ENCODE measurements at regions not wholly inside any gene's neighbourhood (a gene's known extent, or its start where the extent isn't known, plus 50 kb on each side); places are given as distances from the start of the nearest gene placed in this dataset.

DNA sequence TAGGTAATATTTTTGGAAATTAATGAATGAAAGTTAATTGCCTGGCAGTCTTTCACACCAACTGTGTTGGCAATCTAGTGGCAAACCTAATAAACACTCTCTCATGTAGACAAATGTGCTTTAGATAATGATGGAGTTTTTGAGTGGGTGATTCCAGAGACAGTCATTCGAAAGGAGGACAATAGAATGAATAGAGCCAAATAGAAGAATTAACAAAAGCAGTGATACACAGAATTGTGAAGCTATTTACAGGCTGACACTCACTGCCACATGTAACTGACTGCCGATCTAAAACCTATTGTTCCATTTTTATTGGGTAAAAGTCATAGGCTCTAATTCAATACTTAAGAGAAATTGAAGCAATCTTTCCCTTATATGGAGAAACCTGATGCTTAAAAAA lies 338.5 kb downstream of the PCDH7 start:
- no peak for DNase-seq (ENCODE audit: low spot score)

DNA sequence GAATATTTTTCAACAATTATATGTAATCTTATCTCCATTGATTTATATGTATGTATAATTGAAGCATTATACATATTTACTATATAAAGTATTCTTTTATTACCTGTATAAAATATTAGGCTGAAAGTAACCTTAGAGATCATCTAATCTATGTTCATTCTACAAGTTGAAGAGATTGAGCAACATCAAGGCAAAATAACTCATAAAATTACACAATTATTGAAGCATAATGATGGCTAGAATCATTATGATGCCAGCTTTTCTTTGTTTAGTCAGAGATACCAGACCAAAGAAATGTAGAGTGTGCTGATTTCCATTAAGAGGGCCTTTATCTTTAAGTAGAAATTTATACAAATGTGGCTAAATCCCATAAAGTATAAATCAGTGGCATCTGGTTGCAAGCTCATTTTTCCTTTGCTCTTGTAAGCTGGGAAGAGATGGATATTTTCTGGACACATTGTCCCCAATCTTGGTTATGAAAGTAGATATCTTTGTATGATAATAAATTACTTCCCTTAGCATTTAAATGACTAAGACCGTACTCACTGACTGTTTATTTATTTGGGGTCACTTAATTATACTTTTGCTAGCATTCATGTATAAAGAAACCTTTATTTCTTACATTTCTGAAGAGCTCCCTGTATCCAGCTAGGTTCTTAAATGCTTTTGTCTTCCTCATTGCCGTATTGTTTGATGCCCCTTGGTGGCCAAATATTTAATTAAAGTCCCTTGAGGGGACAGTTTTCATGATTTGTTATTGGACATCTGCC lies 339.8 kb downstream of the PCDH7 start:
- DNase-seq (ENCODE audit: low spot score) = peak; percentile 24

DNA sequence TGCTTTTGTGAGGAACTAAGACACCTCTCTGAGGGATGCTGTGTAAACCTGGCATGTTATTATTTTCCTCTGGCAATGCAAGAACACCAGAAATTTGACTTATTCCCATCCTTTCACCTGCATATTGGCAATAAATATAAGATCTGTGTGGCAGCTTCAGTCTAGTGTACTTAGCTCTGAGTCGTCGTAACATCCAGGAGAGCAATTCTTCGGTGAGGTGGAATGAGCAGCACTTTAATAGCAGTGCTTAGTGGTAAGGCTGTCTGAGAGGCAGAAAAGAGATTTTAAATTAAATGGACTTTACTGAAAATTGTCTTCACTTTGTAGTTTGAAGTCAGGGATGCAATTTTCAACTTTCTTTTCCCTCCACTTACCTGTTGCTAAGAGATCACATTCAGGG lies 344.9 kb downstream of the PCDH7 start:
- no peak for DNase-seq (ENCODE audit: low spot score)

DNA sequence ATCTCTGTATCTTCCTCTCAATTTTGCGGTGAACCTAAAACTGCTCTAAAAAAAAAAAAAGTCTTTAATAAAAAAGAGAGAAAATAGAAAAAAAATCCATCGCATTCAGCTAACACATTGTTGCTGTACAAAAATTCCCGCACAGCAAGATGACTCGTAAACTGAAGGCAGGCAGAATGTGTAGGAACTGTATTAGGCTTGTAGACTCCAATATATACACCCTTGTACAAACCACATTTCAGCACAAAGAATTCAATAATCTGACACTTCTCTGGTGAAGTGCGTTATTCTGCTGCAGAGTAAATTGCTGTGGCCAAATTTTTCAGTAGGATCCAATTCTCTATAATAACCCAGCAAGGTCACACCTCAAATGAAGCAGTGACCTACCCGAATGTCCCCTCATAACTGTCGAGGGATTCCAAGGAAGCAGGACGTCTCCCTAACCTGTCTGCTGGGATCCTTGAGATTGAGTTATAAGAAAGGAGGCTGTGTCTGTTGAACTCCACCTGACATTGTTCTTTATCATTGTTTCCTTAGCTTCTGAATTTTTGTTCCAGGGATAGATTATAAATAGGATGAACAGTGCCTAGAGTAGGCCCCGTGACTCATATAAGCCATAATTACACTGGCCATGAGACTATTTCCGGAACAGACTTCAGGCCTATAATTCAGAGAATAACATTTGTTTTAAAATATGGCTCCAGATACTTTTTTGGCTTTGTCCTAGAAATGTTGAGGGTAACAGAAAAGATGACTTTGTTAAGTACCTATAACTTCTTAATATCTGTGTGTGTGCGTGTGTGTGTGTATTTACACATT lies 348.3 kb downstream of the PCDH7 start:
- no peak for DNase-seq (ENCODE audit: low spot score)

DNA sequence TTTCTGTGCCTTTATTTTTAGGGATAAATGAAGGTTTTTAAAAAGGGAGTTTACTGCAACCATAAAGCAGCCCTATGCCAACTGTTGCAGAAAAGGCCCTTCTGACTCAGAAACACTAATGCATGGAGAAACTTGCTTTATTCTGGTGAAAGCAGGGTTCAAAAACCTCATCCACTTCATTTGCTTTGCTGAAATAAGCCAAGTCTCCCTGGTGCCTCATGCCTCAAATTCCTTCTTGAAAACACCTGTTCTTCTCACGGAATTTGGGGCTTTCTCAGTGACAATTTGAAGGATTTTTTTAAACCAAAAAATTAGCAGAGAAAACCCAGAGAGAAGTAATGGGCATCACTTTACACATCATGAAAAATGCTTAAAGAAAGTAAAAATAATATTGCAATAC lies 349.0 kb downstream of the PCDH7 start:
- no peak for DNase-seq (ENCODE audit: low spot score)

DNA sequence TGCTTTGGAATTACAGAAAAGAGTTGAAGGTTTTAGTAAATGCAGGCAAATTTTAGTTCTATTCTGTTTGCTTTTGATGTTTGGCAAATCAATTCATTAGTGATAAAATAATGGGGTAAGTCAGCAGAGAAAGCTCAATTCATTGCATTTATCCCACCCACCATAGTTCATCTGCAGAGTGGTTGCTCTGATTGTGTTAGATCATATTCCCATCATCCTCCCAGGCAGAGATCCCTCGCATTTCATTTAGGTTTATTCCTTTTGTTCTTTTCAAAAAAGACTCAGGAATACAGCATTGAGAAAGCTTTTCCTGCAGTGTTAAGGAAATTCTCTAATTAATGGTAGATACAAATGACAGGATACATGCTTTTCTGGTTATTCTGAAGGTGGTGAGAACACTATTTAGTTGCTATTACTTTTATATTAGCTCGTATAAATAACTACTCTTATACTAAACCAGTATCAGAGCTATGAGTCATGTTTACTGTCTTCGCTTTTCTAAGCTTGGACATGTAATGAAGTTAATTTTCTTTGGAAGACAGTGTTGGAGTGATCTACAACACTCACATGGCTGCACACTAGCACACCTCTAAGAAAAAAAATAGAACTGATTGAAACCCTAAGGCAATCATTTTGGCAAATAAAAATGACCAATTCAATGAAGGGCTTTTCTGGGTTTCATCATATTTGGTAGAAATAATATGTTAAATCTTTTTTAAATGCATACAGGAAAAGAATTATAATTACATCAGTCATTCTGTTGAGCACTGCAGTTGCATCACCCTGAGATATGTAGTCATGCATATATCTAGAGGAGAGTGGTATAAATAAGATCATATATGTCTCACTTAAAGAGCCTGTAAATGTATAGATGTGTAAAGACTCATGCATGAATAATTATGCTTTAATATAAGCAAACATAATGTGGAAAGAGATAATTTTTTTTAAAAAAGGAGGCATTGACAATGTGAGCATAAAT lies 351.6 kb downstream of the PCDH7 start:
- DNase-seq (ENCODE audit: low spot score) = no peak

DNA sequence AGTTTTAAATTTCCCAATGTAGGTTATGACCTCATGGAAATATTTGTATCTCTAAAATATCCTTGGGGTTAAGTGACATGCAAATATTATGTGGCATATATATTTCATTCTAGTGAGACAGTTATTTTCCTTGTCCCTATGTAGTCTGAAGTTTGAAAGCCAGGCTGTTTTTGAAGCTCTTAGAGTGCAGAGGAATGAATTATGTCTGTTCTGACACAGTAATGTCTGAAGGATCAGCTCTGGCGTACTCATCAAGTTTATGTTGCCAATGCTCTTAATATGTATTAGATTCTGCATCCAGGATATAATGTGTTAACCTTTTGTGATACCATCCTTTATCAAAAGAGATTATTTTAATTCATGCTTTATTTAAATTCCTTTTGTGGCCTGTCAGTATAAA lies 355.8 kb downstream of the PCDH7 start:
- no peak for DNase-seq (ENCODE audit: low spot score)

DNA sequence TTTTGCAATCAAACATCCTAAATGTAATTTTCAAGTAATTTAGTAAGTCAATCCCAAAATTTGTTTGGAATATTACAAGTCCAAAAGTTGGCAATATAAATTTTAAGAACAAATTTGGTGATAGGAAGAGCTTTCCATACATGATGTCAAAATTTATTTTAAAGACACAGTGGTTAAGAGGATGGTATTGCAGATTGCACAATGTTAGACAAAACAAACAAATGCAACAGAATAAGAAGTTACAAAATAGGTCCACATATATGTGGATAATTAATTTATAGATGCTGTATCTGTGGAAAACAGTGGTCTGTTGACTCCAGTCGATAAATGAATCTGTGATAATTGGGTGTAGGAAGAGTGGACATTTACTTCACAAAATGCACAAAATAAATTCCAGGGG lies 358.5 kb downstream of the PCDH7 start:
- DNase-seq (ENCODE audit: low spot score) = no peak

DNA sequence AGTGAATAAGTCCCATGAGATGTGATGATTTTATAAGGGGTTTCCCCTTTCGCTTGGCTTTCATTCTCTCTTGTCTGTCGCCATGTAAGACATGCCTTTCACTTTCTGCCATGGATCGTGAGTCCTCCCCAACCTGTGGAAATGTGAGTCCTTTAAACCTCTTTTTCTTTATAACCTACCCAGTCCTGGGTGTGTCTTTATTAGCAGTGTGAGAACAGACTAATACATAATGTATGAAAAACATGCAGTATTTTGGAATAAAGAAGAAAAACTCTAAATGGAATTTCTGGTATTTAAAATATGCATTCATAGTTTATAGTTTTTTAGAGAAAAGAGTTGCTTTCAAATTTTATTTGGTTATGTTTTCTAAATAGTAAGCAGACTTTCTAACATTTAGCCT lies 360.7 kb downstream of the PCDH7 start:
- no peak for DNase-seq (ENCODE audit: low spot score)

DNA sequence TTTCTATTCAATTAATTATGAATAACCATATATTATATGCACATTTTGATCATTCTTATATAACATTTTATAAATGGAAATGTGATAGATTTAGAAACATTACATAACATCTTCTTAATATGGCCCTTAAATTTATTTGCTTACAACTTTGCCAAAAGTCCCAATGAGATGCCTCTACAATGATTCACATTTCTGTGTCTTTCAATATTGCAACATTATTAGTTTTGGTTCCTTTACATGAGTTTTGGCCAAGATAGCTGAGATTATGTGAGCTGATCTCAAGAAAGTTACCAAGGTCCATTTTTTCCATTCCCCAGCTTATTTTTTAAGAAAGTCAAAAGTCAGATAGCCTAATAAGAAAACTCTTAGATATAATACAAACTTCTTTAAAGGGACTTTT lies 361.2 kb downstream of the PCDH7 start:
- DNase-seq (ENCODE audit: low spot score) = no peak

DNA sequence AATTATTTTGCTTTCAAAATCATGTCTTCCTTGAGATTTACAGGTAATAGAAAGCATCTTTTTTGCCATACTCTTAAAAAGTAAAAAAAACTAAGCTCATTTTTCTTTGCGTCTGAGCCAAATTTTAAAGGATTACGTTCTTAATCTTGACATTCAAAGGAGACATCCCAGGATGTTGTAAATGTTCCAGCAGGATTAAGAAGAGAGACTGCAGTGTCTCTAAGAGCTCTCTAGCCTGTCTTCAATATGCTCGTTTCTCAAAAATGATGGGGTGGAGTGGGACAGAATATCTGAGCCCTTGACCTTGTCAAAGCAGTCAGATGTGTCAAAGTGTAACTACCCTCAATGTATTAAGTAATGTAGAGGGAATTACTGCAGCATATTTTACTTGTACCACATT lies 363.3 kb downstream of the PCDH7 start:
- DNase-seq (ENCODE audit: low spot score) = no peak

DNA sequence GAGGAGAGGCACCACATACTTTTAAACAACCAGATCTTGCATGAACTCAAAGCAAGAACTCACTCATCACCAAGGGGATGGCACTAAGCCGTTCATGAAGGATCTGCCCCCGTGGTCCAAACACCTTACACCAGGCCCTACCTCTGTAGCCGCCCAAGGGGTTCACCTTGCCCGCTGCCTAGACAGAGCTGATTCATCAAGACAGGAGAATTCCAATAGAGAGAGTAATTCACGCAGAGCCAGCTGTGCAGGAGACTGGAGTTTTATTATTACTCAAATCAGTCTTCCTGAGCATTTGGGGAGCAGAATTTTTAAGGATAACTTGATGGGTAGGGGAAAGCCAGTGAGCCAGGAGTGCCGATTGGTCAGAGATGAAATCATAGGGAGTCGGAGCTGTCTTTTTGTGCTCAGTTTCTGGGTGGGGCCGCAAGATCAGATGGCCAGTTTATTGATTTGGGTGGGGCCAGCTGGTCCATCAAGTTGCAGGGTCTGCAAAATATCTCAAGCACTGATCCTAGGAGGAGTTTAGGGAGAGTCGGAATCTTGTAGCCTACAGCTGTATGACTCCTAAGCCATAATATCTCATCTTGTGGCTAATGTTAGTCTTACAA lies 364.7 kb downstream of the PCDH7 start:
- DNase-seq (ENCODE audit: low spot score) = no peak

DNA sequence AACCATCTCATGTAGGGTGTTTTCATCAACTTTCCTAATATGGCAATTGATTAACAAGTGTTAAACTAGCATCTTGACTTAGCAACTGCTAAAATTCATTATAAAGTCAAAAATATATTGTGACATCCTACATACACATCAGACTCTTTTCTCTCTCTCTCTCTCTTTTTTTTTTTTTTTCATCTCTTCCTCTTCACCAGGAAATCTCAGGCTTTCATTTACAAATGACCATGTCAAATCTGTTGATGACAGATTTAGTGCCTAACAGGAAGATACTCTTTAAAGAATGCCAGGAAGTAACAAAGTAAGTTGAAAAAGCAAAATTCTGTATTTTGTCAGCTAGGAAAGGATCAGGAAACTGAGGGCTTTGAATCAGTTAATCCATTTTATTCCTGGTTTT lies 365.5 kb downstream of the PCDH7 start:
- DNase-seq (ENCODE audit: low spot score) = no peak

DNA sequence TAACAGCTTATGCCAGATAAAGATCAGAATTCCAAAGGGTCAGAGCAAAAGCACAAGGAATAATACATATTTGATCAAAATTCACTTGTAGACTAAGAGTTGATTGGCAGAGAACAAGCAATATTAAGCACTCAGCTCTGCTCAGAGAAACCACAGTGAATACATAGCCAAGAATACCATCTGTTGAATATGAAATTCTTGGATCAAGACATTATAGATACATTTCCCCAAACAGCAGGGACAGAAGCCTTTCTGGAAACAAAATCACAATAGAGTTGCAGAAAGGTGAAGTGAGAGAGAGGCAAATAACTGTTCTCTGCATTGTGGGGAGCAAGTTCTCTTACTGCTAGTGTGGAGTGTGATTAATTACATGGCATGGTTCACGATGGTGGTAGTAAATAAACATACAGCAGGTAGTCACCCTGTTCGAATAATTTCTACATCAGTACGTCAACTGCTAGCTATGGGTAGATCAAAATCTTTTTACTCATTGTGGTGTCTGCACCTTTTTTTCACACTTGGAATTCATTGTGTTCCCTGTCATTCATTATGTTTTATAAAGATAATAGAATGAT lies 366.7 kb downstream of the PCDH7 start:
- DNase-seq (ENCODE audit: low spot score) = no peak

DNA sequence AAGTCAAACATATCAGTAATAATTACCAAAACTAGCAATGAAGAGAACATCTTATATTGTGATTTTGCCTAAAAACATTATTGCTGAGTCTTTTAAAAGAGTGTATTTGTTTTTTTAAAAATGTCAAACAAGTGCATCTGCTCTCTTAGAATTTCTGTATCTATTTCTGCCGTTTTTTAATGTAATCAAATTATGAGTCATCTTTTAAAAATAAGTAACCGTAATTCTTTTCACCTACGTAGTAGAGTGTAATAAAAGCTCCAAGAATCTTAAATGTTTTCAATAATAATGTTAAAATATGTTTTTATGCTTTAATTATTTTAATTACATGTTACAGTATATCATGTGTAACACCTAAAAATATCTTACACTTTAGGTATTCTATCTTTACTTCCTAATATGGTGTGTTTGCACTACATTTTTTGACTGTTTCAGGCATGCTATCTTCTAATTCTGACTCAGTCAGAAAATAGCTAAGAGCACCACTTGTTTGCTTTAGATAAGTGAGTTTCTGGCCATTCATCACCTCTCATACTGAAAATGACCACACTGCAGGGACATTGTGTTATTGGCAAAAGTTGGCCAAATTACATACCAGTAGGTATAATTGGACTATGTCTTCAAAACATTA lies 368.5 kb downstream of the PCDH7 start:
- DNase-seq (ENCODE audit: low spot score) = no peak

DNA sequence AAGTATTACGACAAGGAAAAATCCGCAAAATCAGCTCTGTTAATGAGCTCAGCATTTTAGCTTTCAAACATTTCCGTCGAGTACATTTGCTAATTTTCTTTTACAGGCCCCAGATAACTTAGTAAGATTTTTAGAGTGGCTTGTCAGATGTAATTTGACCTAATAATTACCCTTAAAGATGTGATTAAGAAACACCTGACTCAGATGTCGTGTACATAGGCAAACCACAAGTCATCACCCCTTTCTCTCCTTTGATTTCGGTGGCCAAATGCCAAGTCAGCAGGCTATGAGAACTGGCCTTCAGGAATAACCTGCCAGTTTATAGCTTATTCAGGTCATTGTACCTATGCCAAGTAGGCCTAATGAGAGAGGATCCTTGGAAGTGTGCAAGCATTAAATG lies 369.6 kb downstream of the PCDH7 start:
- DNase-seq (ENCODE audit: low spot score) = no peak

DNA sequence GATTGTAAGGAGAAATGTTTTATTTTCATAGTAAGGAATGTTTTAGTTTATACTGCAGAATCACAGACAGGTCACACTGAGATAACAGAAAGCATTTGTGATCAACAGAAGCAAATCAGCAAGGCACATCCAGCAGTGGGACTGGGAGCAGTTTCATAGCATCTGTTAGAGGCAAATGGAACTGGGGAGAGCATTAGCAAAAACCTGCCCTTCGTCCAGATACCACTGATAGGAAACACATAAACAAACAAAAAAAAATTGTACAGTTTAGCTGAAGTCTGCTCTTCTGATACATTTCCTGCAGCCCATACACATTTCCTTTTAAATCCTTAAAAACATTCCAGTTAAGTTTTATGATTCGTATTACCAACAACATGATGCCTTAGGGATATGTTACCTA lies 374.3 kb downstream of the PCDH7 start:
- DNase-seq (ENCODE audit: low spot score) = no peak

DNA sequence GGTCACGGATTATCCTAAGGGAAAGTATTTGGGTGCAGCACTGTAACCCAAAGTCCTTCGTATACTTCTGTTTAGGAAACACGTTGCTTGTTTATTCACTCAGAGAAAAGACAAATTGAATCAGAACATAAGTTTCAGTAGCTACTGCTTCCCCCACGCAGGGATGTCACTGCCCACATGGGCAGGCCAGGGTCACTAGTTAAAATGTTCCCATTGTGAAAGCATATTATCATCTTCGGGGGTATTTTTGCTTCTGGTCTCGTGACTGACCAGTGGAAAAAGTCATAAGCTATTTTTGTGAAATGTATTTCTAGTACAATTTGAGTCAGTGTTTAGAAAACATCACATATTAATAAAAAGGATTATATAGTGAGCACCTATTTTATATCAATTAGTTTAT lies 377.8 kb downstream of the PCDH7 start:
- DNase-seq (ENCODE audit: low spot score) = no peak

DNA sequence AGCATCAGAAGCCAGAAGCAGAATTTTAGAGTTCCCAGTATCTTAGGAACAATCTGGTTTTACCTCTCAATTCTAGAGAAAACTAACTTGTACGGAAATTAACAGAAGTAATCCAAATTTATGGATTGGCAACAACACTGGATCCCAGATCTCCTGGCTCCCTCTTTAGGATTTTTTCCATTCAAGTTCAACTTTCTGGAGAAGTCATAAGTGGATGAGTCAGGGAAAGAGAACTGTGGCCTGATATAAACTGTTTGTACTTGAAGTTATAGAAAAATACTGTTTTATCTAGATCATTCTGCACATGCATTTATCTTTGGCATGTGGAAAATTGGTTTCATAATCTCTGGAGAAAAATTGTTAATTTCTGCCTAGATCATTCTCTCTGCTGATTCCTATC lies 380.4 kb downstream of the PCDH7 start:
- no peak for DNase-seq (ENCODE audit: low spot score)

DNA sequence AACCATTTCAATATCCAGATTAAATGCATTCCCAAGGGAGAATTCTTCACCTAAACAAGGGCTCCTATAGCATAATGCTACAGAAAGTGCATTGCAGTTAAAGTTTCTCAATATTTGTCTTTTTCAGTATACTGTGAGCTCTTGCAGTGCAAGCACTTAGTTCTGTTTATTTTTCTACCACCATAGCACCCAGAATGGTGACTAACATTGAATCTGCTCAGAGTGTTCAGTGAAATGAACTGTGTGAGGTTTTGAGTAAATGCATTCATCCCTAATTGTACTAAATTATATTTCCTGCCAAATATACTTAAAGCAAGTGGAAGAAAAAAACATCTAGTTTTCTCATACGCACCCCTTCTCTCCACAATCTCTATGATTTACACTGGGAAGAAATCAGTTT lies 383.9 kb downstream of the PCDH7 start:
- no peak for DNase-seq (ENCODE audit: low spot score)

DNA sequence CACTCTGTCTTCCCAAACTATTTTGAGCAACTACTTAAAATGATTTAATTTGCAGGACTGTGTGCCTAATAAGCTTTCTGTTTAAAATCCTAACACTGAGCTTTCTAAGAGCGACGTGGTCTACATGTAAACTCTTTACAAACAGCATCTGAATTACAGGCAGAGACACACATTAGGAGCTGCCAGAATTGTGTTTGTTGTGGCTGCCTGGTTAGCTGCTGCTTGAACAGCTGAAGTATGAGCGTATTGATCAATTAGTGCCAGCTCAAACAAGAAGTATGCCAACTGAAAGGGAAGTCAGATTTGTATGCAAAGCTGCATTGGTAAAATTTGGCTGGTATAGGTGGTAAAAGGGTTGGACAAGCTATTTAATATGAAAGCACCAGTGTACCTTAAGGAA lies 384.4 kb downstream of the PCDH7 start:
- DNase-seq (ENCODE audit: low spot score) = no peak

Measured in COLO829 (cell line).